ENCODE measurements at regions not wholly inside any gene's neighbourhood (a gene's known extent, or its start where the extent isn't known, plus 50 kb on each side); places are given as distances from the start of the nearest gene placed in this dataset.

DNA sequence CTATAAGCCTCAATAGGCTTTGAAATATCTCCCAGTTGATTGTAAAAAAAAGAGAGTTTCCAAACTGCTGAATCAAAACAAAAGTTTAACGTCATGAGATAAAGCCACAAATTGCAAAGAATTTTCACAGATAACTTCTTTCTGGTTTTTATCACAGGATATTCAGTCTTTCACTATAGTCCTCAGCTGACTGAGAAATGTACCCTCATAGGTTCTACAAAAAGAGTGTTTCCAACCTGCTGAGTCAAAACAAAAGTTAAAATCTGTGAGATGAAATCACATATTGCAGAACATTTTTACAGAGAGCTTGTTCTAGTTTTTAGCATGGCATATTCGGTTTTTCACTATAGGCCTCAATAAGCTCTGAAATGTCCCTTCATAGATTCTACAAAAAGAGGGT lies 559.2 kb downstream of the KCNJ18 start:
- TF ChIP-seq REST (IDR thresholded peaks at IDR 0.05; ENCODE audit: low read depth), result no peak
- TF ChIP-seq, protein P1, sequence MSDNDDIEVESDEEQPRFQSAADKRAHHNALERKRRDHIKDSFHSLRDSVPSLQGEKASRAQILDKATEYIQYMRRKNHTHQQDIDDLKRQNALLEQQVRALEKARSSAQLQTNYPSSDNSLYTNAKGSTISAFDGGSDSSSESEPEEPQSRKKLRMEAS (IDR thresholded peaks at IDR 0.05), result no peak

Measured in Ishikawa (cell line).